Right lobe of liver (tissue), 4 donors: ENCODE measurements at regions not wholly inside any gene's neighbourhood (a gene's known extent, or its start where the extent isn't known, plus 50 kb on each side); places are given as distances from the start of the nearest gene placed in this dataset.

Source experiments
- POLR2A ChIP-seq: fragments of 450-650 bp; IDR thresholded peaks from one replicate; pipeline ENCODE4 v1.6.1; 2017; ENCODE audit warnings: antibody characterized with exemption, mild to moderate bottlenecking
- TF ChIP-seq, protein P1 (sequence below), 4 donors: fragments of 200-600 bp in 3 of 4; fragments of 450-650 bp in 1 of 4; IDR thresholded peaks; one replicate each; pipeline versions ENCODE4 v1.5.1 to v1.8.0; 2016 to 2022; ENCODE audit warnings: antibody characterized with exemption in 4 of 4, mild to moderate bottlenecking in 2 of 4
- donor health status: DM: no; HTN: no; CAD: no.
- donor health status: DM: no; HTN: no; CAD: no.
- donor health status: DM: no; HTN: yes; CAD: no.

DNA sequence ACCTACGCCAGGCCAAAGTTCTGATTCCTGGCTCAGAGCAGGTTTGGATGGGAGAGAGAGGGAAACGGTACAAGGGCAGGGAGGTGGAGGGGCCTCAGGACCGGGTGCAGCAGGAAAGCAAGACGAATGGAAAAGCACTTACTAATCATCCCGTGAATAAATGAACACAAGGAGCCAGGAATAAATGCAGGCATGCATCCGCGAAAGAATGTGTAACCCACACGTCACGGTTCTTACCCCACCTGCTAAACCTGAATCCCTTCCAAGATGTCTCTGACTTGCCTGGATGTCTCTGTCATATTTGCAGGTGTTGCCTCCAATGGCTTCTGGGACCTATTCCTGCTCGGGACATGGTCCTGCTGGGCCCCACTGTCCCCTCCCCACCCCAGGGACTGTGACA, 335.2 kb upstream of the RNF32 start:
- no peak for TF ChIP-seq POLR2A
- TF ChIP-seq, protein P1, sequence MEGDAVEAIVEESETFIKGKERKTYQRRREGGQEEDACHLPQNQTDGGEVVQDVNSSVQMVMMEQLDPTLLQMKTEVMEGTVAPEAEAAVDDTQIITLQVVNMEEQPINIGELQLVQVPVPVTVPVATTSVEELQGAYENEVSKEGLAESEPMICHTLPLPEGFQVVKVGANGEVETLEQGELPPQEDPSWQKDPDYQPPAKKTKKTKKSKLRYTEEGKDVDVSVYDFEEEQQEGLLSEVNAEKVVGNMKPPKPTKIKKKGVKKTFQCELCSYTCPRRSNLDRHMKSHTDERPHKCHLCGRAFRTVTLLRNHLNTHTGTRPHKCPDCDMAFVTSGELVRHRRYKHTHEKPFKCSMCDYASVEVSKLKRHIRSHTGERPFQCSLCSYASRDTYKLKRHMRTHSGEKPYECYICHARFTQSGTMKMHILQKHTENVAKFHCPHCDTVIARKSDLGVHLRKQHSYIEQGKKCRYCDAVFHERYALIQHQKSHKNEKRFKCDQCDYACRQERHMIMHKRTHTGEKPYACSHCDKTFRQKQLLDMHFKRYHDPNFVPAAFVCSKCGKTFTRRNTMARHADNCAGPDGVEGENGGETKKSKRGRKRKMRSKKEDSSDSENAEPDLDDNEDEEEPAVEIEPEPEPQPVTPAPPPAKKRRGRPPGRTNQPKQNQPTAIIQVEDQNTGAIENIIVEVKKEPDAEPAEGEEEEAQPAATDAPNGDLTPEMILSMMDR (IDR thresholded peaks at IDR 0.05): no peak
